DMS153 (cell line): ENCODE measurements at regions not wholly inside any gene's neighbourhood (a gene's known extent, or its start where the extent isn't known, plus 50 kb on each side); places are given as distances from the start of the nearest gene placed in this dataset.
"Not testable (repeated sequence)": the region's sequence is repeated elsewhere in the genome, so short reads cannot be mapped to it uniquely, and the experiment has no call there.

Experiments used
- DNase-seq: peaks from one replicate; lab custom pipeline; 2025; lab: John Stamatoyannopoulos, UW

GRCh38 chr3:23103764-23104163 lies 99.4 kb upstream of the UBE2E2 start:
- DNase-seq: no peak

- no peak for DNase-seq
Observed at GRCh38 chr3:23105048-23105447, 98.1 kb upstream of the UBE2E2 start.

GRCh38 chr3:23106666-23107065 lies 96.5 kb upstream of the UBE2E2 start:
- DNase-seq: no peak

GRCh38 chr3:23107221-23107620 lies 95.9 kb upstream of the UBE2E2 start:
- DNase-seq: no peak

- DNase-seq: no peak
Observed at GRCh38 chr3:23108451-23109057, 94.6 kb upstream of the UBE2E2 start.

- DNase-seq: no peak
Observed at GRCh38 chr3:23111286-23111685, 91.8 kb upstream of the UBE2E2 start.

GRCh38 chr3:23111797-23112196 lies 91.3 kb upstream of the UBE2E2 start:
- no peak for DNase-seq

- no peak for DNase-seq
Observed at GRCh38 chr3:23112491-23112890, 90.6 kb upstream of the UBE2E2 start.

GRCh38 chr3:23113455-23114171 lies 89.5 kb upstream of the UBE2E2 start:
- no peak for DNase-seq

- DNase-seq: no peak
Observed at GRCh38 chr3:23114432-23114831, 88.7 kb upstream of the UBE2E2 start.

GRCh38 chr3:23115171-23115877 lies 87.8 kb upstream of the UBE2E2 start:
- DNase-seq: no peak

GRCh38 chr3:23116081-23116837 lies 86.9 kb upstream of the UBE2E2 start:
- DNase-seq: no peak

GRCh38 chr3:23117856-23118255 lies 85.3 kb upstream of the UBE2E2 start:
- no peak for DNase-seq

- no peak for DNase-seq
Observed at GRCh38 chr3:23127196-23127595, 75.9 kb upstream of the UBE2E2 start.

- no peak for DNase-seq
Observed at GRCh38 chr3:23128655-23129054, 74.5 kb upstream of the UBE2E2 start.

GRCh38 chr3:23129117-23129516 lies 74.0 kb upstream of the UBE2E2 start:
- no peak for DNase-seq

- peak; percentile 77 for DNase-seq
Observed at GRCh38 chr3:23129817-23130216, 73.3 kb upstream of the UBE2E2 start.

GRCh38 chr3:23130406-23130805 lies 72.7 kb upstream of the UBE2E2 start:
- no peak for DNase-seq

GRCh38 chr3:23135026-23135785 lies 67.9 kb upstream of the UBE2E2 start:
- no peak for DNase-seq

- no peak for DNase-seq
Observed at GRCh38 chr3:23136054-23136453, 67.1 kb upstream of the UBE2E2 start.

- DNase-seq: not testable (repeated sequence)
Observed at GRCh38 chr3:23144051-23144450, 59.1 kb upstream of the UBE2E2 start.

- no peak for DNase-seq
Observed at GRCh38 chr3:23146163-23146562, 57.0 kb upstream of the UBE2E2 start.
